GM11168 (cell line): ENCODE measurements at regions not wholly inside any gene's neighbourhood (a gene's known extent, or its start where the extent isn't known, plus 50 kb on each side); places are given as distances from the start of the nearest gene placed in this dataset.

ENCODE experiments used
- in situ Hi-C: fragments of 300-500 bp; cut with MboI; formaldehyde crosslinking; loops from one replicate; pipeline ENCODE4 v1.12.0; 2022; ENCODE audit warnings: low sequenced_read_pairs; ENCODE audit not compliant: unreplicated experiment

- in situ Hi-C loops, result no loop called here
These were observed 237.3 kb upstream of the STS start for GRCh38 chrX:6910218-6910617.

- in situ Hi-C loops, result no loop called here
These were observed 238.1 kb upstream of the STS start for GRCh38 chrX:6909396-6909795.

DNA sequence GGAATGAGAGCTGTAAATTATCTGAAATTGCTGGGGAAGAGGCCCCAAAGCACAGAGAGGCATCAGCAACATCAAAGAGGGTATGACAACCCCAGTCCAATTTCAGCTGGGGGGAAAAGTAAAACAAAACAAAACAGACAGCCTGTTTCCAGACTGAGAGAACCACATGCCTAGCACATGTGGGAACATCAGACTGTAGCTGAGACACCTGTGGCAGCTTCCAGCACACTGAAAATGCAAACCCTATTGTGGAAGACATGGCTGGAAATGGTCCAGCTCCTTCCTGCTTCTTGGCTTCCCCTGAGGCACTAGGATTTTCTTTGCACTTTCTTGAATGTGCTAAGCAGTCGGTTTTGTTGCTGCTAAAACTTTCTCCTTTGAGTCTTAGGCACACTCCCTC, 240.9 kb upstream of the STS start:
- in situ Hi-C loops, result no loop called here

DNA sequence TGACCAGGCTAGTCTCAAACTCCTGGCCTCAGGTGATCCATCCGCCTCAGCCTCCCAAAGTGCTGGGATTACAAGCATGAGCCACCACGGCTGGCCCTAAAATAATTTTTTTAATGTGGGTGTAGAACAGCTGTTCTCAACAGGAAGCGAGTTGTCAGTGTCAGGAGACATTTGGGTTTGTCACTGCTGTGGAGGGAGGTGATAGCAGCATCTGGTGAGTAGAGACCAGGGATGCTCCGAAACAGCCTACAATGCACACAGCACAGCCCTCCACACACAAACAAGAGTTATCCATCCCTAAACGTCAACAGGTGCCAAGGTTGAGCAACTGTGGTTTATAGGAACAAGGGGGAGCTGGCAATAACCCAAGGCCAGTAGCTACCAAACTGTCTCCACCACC, 243.4 kb upstream of the STS start:
- in situ Hi-C loops, result no loop called here

GRCh38 chrX:6898371-6898770, 249.1 kb upstream of the STS start:
- in situ Hi-C loops, result no loop called here

- in situ Hi-C loops, result no loop called here
These were observed 256.1 kb upstream of the STS start for GRCh38 chrX:6891404-6891803.

DNA sequence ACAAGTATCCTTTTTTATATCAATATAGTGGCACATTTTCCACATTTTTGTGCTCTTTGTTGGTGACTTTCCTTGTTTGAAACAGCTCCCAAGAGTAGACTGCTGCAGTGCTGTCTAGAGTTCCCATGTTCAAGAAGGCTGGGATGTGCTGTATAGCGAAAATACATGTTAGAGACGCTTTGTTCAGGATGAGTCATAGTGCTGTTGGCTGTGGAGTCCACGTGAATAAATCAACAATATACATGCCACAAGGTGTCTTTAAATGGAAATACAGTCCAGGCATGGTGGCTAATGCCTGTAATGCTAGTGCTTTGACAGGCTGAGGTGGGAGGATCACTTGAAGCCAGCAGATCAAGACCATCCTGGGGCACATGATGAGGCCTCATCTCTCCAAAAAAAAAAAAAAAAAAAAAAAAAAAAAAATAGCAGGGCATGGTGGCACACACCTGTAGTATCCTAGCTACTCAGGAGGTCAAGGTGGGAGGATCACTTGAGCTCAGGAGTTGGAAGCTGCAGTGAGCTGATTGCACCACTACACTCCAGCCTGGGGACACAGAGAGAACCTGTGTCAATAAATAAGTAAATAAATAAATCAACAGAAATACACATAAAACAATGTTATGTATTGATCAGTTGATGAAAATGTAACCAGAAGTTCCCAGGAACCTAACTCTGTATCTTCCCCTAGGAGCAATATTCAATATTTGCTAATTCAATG, 256.8 kb upstream of the STS start:
- in situ Hi-C loops, result no loop called here

- in situ Hi-C loops, result no loop called here
These were observed 261.6 kb upstream of the STS start for GRCh38 chrX:6885909-6886308.

GRCh38 chrX:6885396-6885795, 262.1 kb upstream of the STS start:
- in situ Hi-C loops, result no loop called here

DNA sequence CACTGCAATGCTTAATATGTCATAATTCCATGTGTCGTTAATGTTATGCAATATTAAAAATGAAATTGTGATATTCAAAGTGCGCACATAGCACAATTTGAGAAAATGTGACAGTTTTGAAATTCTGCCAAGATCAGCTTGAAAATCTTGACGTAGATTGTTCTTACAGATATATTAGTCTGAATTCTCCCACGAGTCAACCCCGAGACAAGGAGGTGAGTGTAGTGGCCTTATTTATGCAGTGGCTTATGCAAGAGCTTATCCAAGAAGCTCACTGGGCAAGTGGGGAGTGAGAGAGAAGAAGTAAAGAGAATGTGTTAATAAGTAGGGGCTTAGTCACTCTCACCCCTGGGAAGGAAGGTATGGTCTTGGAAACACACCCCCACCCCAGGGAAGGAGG, 286.1 kb upstream of the STS start:
- in situ Hi-C loops, result no loop called here

- in situ Hi-C loops, result no loop called here
These were observed 289.8 kb upstream of the STS start for GRCh38 chrX:6857749-6858148.

GRCh38 chrX:6856471-6856870, 291.0 kb upstream of the STS start:
- in situ Hi-C loops, result no loop called here

- in situ Hi-C loops, result no loop called here
These were observed 294.6 kb upstream of the STS start for GRCh38 chrX:6852869-6853268.

- in situ Hi-C loops, result no loop called here
These were observed 295.4 kb upstream of the STS start for GRCh38 chrX:6852121-6852520.

DNA sequence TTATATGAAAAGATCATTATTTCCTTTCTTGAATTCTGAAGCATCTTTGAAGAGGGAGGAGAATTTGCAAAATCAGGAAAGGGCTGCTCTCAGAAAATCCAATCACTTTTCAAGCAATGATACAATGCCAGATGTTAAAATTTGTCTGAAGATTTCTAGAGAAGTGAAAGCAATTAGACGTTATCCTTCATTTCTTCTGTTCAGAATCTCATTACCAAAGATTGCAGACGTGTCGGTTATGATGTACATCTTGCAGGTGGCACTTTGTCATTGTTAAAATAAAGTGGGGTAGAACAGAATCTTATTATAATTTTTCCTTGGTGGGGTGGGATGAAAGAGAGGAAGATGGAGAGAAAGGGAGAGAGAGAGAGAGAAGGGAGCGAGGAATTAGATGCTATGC, 296.4 kb upstream of the STS start:
- in situ Hi-C loops, result no loop called here

GRCh38 chrX:6849716-6850414, 297.6 kb upstream of the STS start:
- in situ Hi-C loops, result no loop called here

GRCh38 chrX:6832619-6833018, 297.7 kb upstream of the VCX3A start:
- in situ Hi-C loops, result no loop called here

- in situ Hi-C loops, result no loop called here
These were observed 291.9 kb upstream of the VCX3A start for GRCh38 chrX:6826856-6827255.

GRCh38 chrX:6821730-6822129, 286.8 kb upstream of the VCX3A start:
- in situ Hi-C loops, result no loop called here

- in situ Hi-C loops, result no loop called here
These were observed 279.0 kb upstream of the VCX3A start for GRCh38 chrX:6813836-6814370.

- in situ Hi-C loops, result no loop called here
These were observed 277.2 kb upstream of the VCX3A start for GRCh38 chrX:6812087-6812486.

DNA sequence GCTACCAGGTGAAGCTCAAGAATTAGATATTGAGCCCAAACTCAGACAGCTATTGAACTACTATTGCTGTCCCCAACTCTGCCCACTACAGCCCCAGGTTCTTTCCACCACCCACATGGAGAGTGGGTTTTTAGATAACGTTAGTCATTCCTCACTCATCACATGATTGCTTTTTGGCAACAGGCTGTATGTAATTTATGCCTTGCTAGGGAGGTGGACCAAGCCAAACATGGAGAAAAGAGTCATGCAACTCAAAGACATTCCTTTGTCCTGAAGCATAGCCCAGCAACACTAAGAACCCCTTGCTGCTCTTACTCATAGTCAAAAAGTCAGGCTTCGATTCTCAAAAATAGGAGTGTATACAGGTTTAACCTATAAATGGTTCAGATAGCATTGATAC, 275.9 kb upstream of the VCX3A start:
- in situ Hi-C loops, result no loop called here
